GM23248 (cell line): ENCODE measurements at regions not wholly inside any gene's neighbourhood (a gene's known extent, or its start where the extent isn't known, plus 50 kb on each side); places are given as distances from the start of the nearest gene placed in this dataset.

Source experiments
- DNase-seq: peaks from one replicate; pipeline ENCODE4 v3.0.0-alpha.2; 2015
- H2AFZ ChIP-seq: fragments of 200-600 bp; sonication (generic); 2 replicates; pipeline ENCODE4 v1.6.1; 2016; ENCODE audit warnings: antibody characterized with exemption
- H3F3A ChIP-seq: fragments of 200-600 bp; sonication (generic); 2 replicates; pipeline ENCODE4 v1.6.1; 2016; ENCODE audit warnings: mild to moderate bottlenecking, antibody characterized with exemption, mixed run types; ENCODE audit not compliant: insufficient read depth
- H3K27ac ChIP-seq: fragments of 200-600 bp; sonication (generic); 2 replicates; pipeline ENCODE4 v1.5.1; 2016; ENCODE audit warnings: mild to moderate bottlenecking
- H3K27me3 ChIP-seq: fragments of 200-600 bp; sonication (generic); replicated peaks from 2 replicates; pipeline ENCODE4 v1.6.1; 2016; ENCODE audit warnings: mild to moderate bottlenecking; ENCODE audit not compliant: insufficient read depth
- H3K36me3 ChIP-seq: fragments of 200-600 bp; sonication (generic); 2 replicates; pipeline ENCODE4 v1.6.1; 2016; ENCODE audit warnings: low read depth, mild to moderate bottlenecking
- H3K4me1 ChIP-seq: fragments of 200-600 bp; sonication (generic); 2 replicates; pipeline ENCODE4 v1.6.1; 2016; ENCODE audit warnings: mild to moderate bottlenecking; ENCODE audit not compliant: insufficient read depth
- H3K4me2 ChIP-seq: fragments of 200-600 bp; sonication (generic); one replicate; pipeline ENCODE4 v1.6.1; 2016; ENCODE audit warnings: mild to moderate bottlenecking; ENCODE audit not compliant: unreplicated experiment
- H3K4me3 ChIP-seq: fragments of 200-600 bp; sonication (generic); 2 replicates; pipeline ENCODE4 v1.5.1; 2016; ENCODE audit warnings: mild to moderate bottlenecking
- H3K79me2 ChIP-seq: fragments of 200-600 bp; sonication (generic); 2 replicates; pipeline ENCODE4 v1.6.1; 2016; ENCODE audit warnings: mild to moderate bottlenecking; ENCODE audit not compliant: insufficient read depth
- H3K9ac ChIP-seq: fragments of 200-600 bp; sonication (generic); 2 replicates; pipeline ENCODE4 v1.6.1; 2016; ENCODE audit warnings: mild to moderate bottlenecking
- H3K9me2 ChIP-seq: fragments of 200-600 bp; sonication (generic); 2 replicates; pipeline ENCODE4 v1.6.1; 2016; ENCODE audit warnings: mixed run types, mild to moderate bottlenecking, moderate library complexity; ENCODE audit not compliant: insufficient read depth
- H3K9me3 ChIP-seq: fragments of 200-600 bp; sonication (generic); one replicate; pipeline ENCODE4 v1.6.1; 2017; ENCODE audit warnings: low read depth
- H4K20me1 ChIP-seq: fragments of 200-600 bp; sonication (generic); 2 replicates; pipeline ENCODE4 v1.6.0; 2016; ENCODE audit not compliant: insufficient read depth
- EZH2 ChIP-seq: fragments of 200-600 bp; sonication (generic); IDR thresholded peaks from 2 replicates; pipeline ENCODE4 v1.6.1; 2018; ENCODE audit warnings: antibody characterized with exemption, mild to moderate bottlenecking; ENCODE audit not compliant: insufficient read depth, poor library complexity, severe bottlenecking
- EZH2phosphoT487 ChIP-seq: fragments of 200-600 bp; sonication (generic); IDR thresholded peaks from 2 replicates; pipeline ENCODE4 v1.6.1; 2018; ENCODE audit warnings: antibody characterized with exemption, moderate library complexity, mild to moderate bottlenecking, low read depth; ENCODE audit not compliant: insufficient read depth
- WGBS, 2 experiments: methylation state at CpG; one replicate each; pipeline ENCODE4 v1.1.6; 2015 to 2017; ENCODE audit warnings: low lambda C conversion rate in 2 of 2, low coverage in 1 of 2; ENCODE audit errors: missing lambda C conversion rate in 2 of 2; 5-methylcytosine and 5-hydroxymethylcytosine counted together
- in situ Hi-C: fragments of 300-500 bp; cut with MboI; formaldehyde crosslinking; loops from 2 replicates; pipeline ENCODE4 v1.15.0; 2020

DNA sequence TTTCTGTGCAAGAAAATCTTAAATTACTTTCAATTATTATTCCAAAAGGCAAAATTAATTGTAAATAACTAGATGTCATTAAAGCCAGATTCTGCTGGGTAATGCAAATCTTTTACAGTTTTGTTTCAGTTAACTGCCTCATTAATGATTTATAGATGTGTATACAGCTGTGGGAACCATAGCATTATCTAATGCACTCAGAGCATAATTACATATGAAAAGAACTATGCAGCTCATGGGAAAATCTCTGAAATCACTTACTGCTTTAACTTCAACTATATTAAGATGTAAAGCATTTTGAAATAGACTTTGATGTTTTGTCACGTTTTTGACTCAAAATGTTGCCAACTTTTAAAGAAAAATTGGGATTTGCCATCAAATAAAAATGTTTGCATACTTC is 630.3 kb upstream of the KLHL4 start:
- no peak overlapping the region for H2AFZ ChIP-seq
- H3K79me2 ChIP-seq: no peaks in the 10 kb centered on the region
- no peaks in the 10 kb centered on the region for H3K9me3 ChIP-seq
- no peaks in the 10 kb centered on the region for H3K9me2 ChIP-seq
- TF ChIP-seq EZH2 (no peak), EZH2phosphoT487 (no peak)
- no peak overlapping the region for H3K4me2 ChIP-seq
- no peak for DNase-seq
- no peak overlapping the region for H3K9ac ChIP-seq
- in situ Hi-C loops: no loop called here
- no peaks in the 10 kb centered on the region for H3K36me3 ChIP-seq
- no peak overlapping the region for H3K27ac ChIP-seq
- no peaks in the 10 kb centered on the region for H3K4me1 ChIP-seq
- no peaks in the 10 kb centered on the region for H4K20me1 ChIP-seq
- H3F3A ChIP-seq: no peaks in the 10 kb centered on the region
- no peak overlapping the region for H3K4me3 ChIP-seq
- 0% methylated on average over 1 of the region's 1 CpG for WGBS, 2 experiments
- no peaks in the 10 kb centered on the region for H3K27me3 ChIP-seq

DNA sequence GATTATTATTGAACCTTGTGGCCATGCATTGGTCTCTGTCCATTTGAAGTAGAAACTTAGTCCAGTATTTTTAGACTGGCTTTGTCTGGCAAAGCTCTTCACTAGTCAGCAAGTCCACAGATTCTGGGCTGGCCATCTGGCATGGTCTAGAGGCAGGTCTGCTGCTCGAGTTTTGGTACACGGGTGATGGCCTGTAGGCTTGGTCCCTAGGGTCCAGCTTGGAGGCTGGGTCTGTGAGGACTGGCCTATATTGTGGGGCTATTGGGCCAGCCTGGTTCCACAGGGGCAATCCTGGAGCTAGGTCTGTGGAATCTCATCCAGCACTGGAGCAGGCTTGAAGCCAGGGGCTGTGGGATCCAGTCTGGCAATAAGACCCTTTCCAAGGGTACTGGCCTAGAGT is 607.6 kb upstream of the KLHL4 start:
- no peak for DNase-seq
- H2AFZ ChIP-seq: no peak overlapping the region
- no peaks in the 10 kb centered on the region for H3K36me3 ChIP-seq
- no peaks in the 10 kb centered on the region for H3K79me2 ChIP-seq
- WGBS, 2 experiments: 25 to 30% methylated on average over 2 of the region's 2 CpGs
- H3K9me2 ChIP-seq: no peaks in the 10 kb centered on the region
- no peak for TF ChIP-seq EZH2phosphoT487
- TF ChIP-seq EZH2: no peak
- no peak overlapping the region for H3K9ac ChIP-seq
- H3K4me2 ChIP-seq: no peak overlapping the region
- no peaks in the 10 kb centered on the region for H3K4me1 ChIP-seq
- no peaks in the 10 kb centered on the region for H4K20me1 ChIP-seq
- no peaks in the 10 kb centered on the region for H3K27me3 ChIP-seq
- no peaks in the 10 kb centered on the region for H3K9me3 ChIP-seq
- no peak overlapping the region for H3K27ac ChIP-seq
- no peaks in the 10 kb centered on the region for H3F3A ChIP-seq
- H3K4me3 ChIP-seq: no peak overlapping the region
- in situ Hi-C loops: no loop called here

DNA sequence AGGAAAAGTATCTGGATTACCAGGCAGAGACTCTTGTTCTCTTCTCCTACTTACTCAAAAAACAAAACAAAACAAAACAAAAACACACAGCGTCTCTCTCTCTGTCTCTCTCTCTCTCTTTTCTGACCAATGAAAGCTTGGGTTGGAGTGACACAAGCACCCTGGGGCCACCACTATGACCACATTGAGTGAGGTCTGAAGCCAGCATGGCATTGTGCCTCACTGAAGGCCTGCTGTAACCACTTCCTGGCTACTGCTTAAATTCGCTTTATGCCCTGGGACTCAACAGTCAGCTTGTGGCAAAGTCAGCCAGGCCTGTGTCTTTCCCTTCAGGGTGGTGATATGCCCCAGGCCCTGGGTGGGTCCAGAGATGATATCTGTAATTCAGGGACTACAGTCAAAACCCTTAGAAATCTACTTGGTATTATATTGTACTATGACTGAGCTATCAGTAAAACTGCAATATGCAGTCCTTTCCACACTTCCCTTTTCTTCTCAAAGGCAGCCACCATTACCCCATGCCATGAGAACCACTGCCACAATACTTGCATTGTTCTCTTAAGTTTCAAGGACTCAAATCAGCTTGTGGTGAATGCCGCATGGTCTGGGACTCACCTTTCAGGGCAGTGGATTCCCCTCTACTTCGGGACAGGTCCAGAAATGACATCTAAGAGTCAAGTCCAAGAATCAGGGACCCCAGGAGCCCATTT is 606.8 kb upstream of the KLHL4 start:
- no peak overlapping the region for H2AFZ ChIP-seq
- 23 to 36% methylated on average over 2 to 4 of the region's 4 CpGs for WGBS, 2 experiments
- no peak overlapping the region for H3K9ac ChIP-seq
- H3K9me3 ChIP-seq: no peaks in the 10 kb centered on the region
- H3K79me2 ChIP-seq: no peaks in the 10 kb centered on the region
- no peaks in the 10 kb centered on the region for H3F3A ChIP-seq
- no peak for DNase-seq
- H3K9me2 ChIP-seq: no peaks in the 10 kb centered on the region
- H3K4me1 ChIP-seq: no peaks in the 10 kb centered on the region
- H4K20me1 ChIP-seq: no peaks in the 10 kb centered on the region
- no peak overlapping the region for H3K27ac ChIP-seq
- H3K36me3 ChIP-seq: no peaks in the 10 kb centered on the region
- in situ Hi-C loops: no loop called here
- H3K4me3 ChIP-seq: no peak overlapping the region
- H3K4me2 ChIP-seq: no peak overlapping the region
- H3K27me3 ChIP-seq: no peaks in the 10 kb centered on the region
- TF ChIP-seq EZH2 (no peak), EZH2phosphoT487 (no peak)

- Histone ChIP-seq H3K27me3 (no peaks in the 10 kb centered on the region), H3K9ac (no peak overlapping the region), H3F3A (no peaks in the 10 kb centered on the region), H3K36me3 (no peaks in the 10 kb centered on the region), H4K20me1 (no peaks in the 10 kb centered on the region), H3K4me2 (no peak overlapping the region), H3K4me3 (no peak overlapping the region), H2AFZ (no peak overlapping the region), H3K9me2 (no peaks in the 10 kb centered on the region), H3K27ac (no peak overlapping the region), H3K4me1 (no peaks in the 10 kb centered on the region), H3K9me3 (no peaks in the 10 kb centered on the region), H3K79me2 (no peaks in the 10 kb centered on the region)
- in situ Hi-C loops: no loop called here
- TF ChIP-seq EZH2: no peak
- TF ChIP-seq EZH2phosphoT487: no peak
- WGBS, 2 experiments: 0% methylated on average over 1 of the region's 1 CpG
- no peak for DNase-seq
Measured at GRCh38 chrX:86914569-86914968, 603.0 kb upstream of the KLHL4 start.
